ENCODE measurements at regions not wholly inside any gene's neighbourhood (a gene's known extent, or its start where the extent isn't known, plus 50 kb on each side); places are given as distances from the start of the nearest gene placed in this dataset.

DNA sequence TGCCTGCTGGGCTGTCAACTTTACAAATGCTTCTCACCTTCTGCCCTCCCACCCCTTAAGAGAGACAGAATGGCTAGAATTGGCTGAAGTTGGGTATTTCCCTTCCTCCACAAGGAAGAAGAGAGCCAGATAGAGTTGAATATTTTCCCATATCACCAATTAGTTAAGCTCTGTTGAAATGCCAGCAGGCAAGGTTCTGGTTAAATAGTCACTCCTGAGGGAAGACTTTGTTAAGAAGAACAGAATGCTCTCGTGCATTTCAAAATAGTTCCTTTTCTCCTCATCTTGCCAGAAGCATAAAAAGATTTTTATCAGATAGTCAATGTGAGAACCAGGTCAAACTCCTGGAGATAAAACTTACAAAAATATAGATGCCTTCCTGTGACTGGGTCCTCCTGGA, 2857.0 kb upstream of the PCDH20 start:
- DNase-seq, result no peak

DNA sequence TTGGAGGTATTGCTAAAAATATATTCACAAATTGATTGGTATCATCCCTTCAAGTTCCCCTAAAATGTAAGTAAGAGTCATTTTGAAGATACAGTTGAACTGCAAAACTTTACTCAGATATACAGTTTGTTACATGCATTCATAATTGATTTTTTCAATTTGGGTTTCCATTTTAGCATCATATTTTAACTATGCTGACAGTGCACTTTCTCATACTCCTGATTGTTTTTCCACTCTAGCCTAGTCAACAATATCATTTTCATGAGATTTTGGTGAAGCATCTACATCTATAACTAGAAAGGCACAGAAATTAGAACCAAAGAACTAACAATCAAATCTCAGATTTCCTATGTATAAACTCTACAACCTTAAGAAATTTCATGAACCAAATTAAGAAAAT, 2850.4 kb upstream of the PCDH20 start:
- DNase-seq, result no peak

DNA sequence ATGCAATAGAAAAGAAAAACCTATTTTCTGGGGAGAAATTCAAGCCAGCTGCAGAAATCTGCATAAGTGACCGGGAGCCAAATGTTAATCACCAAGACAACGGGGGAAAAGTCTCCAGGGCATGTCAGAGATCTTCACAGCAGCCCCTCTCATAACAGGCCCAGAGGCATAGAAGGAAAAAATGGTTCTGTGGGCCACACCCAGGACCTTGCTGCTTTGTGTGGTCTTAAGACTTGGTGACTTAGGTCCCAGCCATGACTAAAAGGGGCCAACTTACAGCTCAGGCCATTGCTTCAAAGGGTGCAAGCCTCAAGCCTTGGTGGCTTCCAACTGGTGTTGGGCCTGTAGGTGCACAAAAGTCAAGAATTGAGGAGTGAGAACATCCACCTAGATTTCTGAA, 2847.6 kb upstream of the PCDH20 start:
- DNase-seq, result no peak

DNA sequence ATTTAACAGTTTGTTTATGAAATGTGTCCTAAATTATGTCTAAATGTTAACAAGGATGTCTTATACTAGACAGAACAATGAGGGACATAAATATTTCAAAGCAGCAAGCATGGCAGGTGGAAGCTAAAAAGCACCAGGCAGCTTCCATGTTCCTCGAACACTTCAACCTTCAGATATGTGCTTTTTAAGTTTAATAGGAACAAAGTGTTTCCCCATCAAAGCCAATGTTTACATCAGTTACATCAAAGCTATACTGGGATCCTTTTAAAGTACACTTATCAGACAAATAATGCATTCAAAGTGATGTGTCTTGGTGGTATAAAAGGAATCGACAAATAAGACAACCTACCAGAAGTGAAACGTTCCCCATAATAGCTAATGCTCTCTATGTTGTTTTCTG, 2841.1 kb upstream of the PCDH20 start:
- no peak for DNase-seq

DNA sequence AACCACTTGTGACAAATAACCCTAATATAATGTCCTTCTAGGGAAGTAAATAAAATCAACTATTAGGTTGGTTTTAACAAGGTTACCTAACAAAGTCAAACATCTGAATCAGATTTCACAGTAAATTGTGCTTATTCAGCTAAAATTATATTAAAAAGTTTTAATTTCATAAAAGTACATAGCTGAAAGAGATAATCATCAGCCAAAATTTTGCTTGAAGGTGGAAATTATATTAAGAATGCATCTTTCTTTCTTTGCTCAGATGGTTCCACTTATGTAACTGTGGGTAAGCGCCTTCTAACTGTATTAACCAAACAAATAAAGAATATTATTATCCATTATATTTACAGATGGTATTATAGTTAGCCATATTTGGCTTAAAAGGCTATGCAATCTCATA, 2840.3 kb upstream of the PCDH20 start:
- no peak for DNase-seq

DNA sequence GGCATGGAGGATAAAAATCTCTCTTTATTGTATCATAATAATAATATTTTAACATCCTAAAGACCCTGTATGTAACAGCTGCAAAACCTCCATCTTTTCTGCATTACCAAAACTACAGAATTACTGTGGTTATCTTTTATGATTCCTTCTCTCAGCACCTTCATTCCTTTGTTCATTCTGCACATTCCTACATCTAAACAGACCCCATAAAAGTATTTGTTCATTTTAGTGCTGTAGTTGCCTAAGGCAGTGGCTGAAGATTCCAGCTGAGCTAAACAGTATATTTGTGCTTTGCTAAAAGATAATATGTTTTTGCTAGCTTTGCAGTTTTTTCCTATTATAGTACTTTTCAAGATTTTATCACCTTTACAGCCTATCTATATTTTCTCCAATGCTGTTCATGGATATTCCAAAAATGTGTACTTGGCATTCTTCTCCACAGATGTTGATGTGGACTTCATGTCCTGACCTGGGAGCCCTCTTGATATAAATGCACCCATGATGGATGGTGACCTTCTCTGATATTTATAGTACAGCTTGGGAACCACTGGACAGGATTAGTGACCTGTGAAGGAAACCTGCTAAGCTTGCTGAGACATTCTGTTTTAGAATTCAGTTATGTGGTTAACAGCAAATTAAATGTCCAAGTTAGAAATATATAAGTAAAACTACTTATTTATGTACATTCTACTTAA, 2832.9 kb upstream of the PCDH20 start:
- no peak for DNase-seq

DNA sequence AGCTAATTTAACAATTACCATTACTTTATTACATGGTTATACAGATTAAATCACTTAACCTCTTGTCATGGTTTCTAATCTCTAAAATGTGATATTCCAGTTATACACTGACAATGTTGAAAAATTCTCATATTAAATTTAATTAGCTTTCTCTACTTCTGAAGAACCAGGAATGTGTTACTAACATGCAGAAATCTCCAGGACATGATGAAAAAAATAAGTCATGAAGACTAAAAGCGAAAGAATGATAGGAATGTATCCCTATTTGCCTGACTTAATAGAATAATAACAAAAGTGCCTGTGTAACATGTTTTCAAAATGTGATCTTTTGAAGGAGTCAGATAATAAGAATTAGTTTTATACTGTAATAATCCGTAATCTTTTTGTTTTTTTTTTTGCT, 2823.7 kb upstream of the PCDH20 start:
- DNase-seq, result no peak

DNA sequence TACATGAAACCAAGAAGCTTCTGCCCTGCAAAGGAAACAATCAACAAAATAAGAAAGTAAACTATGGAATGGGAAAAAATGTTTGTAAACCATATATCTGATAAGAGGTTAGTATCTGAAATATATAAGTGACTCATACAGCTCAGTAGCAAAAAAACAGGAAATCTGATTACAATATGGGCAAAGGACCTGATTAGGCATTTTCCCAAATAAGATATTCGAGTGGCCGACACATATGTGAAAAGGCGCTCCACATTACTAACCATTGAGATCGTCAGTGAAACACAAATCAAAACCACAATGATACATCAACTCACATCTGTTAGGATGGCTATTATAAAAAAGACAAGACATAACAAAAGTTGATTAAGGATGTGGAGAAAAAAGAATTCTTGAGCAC, 2818.6 kb upstream of the PCDH20 start:
- DNase-seq, result no peak

DNA sequence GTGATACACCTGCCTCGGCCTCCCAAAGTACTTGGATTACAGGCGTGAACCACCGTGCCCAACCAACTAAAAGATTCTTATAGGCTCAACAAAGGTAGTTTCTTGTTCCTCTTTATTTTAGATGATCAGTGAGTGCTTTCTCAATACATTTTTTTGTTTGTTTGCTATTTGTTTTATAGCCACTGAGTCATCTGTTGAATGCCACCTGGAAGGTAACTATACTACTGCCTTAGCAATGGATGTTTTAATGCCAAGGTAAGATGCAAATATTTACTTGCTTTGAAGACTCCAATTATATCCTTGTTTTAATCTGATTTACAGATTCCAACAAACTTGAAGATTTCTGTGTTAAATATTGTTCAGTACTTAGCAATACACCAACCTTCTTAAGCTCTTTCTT, 2807.4 kb upstream of the PCDH20 start:
- DNase-seq, result no peak

DNA sequence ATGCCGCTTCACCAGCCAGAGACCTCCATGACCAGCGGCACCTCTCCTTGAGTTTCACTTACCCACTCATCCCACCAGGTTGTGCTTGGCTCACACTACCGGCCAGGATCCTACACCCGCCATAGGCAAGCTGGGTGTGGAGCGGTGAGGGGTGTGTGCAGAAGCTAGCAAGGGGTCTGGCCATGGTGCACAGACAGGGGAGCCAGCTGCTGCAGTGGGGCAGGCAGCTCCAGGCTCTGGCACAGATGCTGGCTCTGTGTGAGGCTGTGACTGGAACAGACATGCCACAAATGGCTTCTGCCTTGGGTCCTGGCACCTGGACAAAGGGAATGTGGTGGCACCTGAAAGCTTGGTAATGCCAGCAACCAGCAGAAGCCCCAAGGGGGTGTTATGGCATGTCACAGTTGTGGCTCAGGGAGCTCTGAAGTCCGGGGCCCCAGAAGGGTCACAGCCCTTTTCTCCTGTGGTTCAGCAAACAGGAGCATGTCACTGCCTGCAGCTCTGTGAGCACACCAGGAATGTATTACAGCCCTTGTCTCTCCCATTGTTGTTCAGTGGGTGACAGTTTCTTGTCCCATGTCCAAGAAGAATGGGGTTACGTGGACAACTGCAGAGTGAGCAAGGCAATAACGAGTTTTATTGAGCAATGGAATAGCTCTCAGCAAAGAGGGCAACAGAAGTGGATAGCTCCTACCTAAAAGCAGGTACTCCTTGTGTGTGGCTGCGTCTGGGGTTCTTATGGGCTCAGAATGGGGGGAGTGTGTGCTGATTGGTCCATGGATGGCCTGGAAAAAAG, 2791.0 kb upstream of the PCDH20 start:
- no peak for DNase-seq

DNA sequence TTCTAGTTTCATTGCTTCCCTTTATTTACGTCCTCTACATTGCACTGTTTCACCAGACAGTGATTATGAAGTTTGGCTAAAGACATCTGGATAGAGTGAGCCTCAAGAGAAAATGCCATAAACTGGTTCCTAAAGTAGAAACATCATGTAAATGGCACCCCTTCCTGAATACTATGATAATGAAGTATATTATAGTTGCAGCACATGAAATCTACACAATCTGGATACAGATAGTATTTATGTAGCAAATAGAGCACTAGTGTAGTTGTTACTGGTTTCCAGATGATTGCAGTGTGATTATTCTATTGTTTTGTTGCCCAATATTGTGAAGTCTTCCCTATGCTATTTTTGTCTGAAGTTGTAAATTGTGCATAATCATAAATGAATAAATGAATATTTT, 2786.9 kb upstream of the PCDH20 start:
- DNase-seq, result no peak

DNA sequence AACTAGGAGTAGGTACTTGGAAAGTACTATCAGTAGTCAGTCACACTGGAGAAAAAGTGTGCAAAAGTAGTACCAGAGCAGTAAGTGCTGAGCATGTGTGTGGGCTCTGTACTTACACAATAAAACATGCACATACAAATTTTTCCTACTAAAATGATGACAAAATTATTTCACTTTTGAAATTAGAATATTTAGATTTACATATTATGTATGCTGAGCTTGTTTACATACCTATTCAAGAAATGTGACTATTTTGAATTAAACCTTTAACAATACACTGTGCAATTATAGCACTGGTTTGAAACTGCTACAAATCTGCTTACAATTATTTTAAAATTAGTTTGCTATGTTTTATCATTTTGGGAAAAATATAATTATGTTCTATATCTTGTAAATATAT, 2781.6 kb upstream of the PCDH20 start:
- DNase-seq, result no peak

DNA sequence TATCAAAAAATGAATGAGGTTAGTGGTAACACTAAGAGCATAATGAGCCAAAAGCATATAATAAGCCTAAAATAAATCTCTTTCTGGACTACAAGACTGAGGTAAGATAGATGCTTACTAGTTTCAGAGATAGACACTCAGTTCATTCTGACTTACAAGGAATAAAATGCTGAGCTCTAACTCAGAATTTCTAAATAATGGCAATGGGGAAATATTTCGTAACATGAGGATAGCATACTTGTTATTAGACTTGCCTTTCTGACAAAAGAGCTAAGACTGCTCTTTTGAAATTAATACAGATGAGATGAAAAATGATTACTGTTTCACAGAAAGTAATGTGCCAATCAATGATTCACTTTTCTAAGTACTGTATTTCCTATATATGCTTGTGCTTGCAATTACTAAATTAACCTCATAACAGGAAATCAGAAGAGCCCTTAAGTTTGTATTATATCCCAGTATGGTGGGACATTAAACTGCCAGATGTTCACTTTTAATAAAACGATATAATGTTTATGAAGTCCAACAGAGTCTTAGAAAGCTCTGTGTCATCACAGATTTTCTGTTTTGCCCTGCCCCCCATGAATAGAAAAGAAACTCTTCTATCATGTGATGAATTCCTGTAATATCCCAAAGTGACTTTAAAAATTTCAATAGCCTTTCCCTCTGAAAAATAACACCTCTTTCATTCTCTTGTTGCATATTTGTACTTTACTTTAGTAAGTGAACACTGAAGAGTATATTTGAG, 2771.0 kb upstream of the PCDH20 start:
- DNase-seq, result no peak

DNA sequence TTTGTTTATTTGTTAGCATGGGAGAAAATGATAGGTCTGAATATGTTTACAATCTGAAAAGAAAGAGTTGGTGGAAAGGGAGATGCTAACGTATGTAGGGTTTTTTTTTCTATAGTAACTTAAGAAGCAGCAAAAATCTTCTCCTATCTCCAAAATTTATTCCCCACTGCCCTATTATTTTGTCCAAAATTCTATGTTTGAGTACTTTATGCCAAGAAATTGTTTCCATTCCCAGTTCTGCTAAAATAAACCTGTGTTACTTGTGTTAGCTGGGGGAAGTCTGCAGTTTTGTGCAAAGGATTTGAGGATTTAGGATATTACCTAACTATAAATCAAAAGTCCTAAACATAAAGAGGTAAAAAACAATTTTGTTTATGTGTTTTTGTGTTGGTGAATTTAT, 2770.4 kb upstream of the PCDH20 start:
- no peak for DNase-seq

DNA sequence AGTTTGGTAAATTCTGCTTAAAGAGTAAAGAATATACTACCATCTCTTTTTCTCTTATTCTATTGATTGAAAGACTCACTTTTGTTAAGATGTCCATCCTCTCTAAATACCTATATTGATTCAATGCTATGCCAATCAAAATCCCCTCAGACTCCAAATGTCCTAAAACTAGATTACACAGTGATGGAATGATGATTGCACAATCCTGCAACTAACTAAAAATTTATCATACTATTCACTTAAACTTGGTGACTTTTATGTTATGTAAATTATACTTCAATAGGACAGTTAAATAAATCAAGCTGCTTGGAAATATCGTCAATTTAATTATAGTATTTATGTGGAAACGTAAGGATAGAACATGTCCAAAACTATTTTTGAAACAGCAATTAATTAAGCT, 2765.1 kb upstream of the PCDH20 start:
- DNase-seq, result no peak

DNA sequence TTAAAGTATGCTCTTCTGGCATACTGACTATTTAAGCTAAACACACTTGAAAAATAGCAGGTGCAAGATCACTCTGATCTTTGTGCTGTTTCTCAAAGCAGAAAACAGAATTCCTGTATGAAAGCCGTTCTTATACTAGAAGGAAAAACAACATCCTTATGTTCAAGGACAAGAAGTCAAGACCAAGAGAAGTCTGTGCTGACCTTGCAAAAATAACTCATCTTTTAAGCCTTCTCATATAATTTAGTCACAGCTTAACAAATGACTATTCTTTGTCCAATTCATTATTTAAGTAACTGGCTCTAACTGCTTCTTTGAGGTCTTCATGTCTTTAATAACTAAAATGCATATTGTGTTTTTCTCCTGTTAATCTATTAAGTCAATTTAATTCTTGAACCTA, 2750.2 kb upstream of the PCDH20 start:
- DNase-seq, result no peak

DNA sequence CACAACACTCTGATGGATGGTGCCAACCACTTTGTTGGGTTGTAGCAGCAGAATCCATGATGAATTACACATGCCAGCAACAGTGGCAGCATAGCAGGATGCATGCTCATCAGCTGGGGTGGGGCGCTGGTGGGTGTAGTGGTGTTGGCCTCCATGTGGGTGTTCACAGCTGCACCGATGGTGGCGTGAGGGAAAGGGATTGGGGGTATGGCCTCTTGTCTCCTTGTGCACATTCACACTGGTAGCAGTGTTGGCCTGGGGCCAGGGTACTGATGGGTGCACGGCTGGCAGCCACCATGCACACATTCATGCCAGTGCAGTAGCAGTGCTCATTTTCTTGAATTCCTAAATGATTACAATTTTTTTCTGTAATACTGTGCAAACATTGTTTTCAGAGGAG, 2748.8 kb upstream of the PCDH20 start:
- no peak for DNase-seq

DNA sequence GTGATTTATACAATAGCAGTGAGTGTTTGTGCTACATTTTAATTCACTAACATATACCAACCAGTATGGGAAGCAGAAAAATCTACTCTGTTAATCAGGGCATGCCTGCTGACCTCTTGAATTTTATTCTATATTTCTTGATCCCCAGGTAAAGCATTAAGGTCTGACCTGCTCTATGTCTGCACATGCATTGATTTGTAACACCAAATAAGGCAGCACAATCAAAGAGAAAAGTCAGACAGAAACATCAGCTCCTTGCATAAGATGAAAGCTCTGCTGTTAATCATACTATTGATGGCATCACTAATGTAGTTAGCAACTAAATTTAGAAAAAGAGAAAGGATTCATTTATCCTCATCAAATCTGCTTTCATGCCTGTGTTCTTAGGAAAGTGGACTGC, 2744.8 kb upstream of the PCDH20 start:
- no peak for DNase-seq

DNA sequence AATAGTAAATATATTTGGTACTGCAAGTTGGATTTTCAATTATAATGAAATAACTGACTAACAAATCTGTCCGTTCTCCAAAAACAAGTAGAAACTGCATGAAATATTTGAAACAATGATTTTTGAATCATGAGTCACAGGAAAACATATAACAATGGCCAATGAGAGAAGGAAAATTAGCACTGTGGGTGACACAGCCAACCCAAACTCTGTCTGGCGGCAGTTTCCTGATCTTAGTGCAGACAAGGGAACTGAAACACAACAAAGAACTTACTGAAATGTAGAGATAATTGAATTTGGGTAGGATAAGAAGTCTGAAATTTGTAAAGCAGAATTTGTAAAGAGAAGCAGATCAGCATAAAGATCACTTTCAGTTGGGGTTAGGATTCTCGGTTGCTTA, 2743.3 kb upstream of the PCDH20 start:
- DNase-seq, result no peak

DNA sequence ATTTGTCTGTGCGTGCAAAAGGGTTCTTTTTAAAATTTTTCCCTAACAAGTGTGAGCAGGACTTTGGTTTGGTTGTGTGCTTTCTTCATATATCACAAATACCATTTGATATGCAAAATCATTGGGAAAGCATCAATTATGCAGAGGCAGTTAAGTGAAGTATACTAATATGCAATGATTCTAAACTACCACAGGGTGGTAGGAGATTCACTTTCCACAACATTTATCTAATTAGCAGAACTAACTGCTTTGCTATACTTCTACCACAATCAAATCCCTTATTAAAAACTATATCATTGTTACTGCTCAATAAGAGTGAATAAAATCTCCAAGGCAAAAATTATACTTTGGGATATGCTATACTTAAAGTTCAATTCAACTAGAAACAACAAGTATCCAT, 2738.9 kb upstream of the PCDH20 start:
- DNase-seq, result no peak

DNA sequence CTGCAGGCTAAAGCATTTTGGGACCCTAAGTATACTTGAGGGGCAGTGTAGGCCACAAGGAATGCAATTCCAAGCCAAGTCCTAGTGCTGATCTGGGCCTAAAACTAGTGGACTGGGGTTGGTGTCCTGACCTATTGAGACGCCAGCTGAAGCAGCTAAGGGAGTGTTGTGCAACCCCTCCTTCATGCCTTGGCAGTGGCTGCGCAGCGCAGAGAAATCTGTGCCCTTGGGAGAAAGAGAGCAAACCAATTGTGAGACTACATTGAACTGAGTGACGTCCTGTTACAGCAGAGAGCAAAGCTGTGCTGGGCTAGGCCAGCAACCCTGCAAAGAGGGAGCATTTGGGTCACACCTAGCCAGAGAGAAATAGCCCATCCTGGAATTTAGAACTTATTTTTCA, 2715.0 kb upstream of the PCDH20 start:
- DNase-seq, result no peak

DNA sequence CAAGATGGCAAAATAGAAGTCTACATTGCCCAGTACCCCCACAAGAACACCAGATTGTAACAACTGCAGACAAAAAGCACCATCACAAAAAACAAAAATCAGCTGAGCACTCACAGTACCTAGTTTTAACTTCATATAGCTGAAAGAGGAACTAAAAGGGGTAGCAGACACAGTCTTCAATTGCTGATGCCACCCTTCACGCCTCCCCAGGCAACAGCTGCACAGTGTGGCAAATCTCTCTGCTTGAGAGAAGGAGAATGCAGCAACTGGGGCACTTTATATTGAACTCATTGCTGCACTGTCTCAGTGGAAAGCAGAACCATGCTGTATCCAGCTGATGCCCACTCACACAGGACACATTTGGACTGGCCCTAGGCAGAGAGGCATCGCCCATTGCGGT, 2714.5 kb upstream of the PCDH20 start:
- DNase-seq, result no peak

DNA sequence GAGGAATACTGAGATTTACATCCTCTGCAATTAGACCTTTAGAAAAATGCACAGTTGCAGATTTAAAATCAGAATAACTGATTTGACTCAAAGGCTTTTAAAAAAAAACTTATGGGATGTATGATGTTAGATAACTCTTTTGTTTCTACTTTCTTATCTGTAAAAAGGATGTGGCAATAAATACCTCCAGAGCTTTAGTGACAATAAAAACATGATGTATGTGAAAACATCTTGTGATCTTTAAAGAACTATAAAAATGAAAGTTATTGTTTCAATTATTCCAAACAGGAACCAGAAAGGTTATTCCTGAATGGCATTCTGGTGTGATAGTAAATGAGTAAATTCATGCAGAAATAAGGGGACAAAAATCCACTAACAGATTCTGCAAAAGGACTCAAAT, 2712.2 kb upstream of the PCDH20 start:
- no peak for DNase-seq

DNA sequence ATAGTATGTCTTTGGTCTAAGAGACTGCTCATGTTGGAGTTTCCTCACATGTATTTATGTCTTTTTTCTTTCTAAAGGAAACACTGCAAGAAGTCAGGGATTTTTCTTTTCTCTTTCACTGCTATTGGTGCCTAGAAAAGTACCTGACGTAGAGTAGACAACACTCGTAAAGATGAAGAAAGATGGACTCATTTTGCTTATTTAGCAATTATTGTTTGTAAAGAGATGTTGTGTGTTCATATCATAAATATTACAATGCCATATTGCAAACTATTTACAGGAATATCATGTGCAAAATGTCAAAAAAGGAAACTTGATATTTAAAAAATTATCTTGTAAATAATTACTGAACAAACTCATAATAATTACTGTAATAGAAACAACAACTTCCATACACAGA, 2711.5 kb upstream of the PCDH20 start:
- DNase-seq, result no peak

Measured in NCI-H446 (cell line).